Stimulated activated naive CD4-positive, alpha-beta T cell (primary cell): ENCODE measurements at regions not wholly inside any gene's neighbourhood (a gene's known extent, or its start where the extent isn't known, plus 50 kb on each side); places are given as distances from the start of the nearest gene placed in this dataset.

ENCODE experiments used
- DNase-seq, 6 experiments: peaks; one replicate each; lab custom pipeline; 2025; lab: John Stamatoyannopoulos, UW

DNA sequence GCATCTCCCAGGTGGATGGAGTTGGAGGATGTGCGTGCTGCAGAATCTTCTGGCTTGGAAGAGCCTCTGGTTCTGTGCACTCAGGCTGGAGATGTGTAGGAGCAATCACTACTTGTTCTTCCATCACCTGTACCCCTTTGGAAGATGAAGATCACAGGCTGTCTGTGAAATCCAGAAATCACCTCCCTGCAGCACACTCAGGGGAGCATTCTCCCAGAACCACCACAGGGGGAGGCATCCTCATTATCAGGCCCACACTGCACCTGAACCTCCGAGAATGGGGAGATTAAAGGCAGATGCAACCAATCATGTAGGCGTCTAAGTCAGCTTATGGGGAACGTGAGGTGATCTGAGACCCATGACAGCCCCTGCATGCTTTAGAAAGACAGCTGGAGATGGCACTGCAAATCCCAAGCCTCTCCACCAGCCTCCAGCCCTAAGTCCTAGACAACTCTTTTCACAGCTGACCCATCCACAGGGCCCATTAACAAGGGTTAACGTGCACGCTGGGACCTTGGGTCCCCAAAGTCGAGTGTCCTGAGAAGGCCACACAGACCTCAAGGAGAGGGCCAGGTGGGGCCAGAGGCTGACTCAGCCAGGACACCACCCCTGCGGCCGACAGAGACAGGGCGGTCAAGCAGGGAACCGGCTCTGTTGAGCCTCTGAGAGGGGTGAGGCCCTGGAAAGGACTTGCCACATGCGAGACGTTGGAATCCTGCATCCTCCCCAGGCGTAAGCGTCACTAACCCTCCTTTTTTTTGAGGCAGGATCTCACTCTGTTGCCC, 314.9 kb downstream of the EIPR1 start:
- no peak for DNase-seq

DNA sequence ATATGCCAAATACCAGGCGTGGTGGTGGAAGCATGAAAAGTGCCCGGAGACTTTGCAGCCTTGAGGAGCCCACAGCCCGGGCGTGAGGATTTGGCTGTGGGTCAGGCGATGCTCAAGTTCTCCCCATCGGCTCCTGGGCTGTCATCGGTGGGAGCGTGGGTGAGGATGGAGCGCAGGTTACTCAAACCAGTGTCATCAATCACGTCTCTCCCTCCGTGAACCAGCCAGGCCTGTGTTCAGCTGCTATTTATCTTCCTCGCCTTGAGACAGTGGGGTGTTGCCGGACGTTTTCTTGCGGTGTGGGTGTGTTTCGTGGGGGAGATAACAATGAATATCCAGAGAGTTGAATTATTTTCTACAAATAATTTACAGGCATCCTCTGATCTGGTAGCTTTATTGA, 317.6 kb downstream of the EIPR1 start:
- no peak for DNase-seq

DNA sequence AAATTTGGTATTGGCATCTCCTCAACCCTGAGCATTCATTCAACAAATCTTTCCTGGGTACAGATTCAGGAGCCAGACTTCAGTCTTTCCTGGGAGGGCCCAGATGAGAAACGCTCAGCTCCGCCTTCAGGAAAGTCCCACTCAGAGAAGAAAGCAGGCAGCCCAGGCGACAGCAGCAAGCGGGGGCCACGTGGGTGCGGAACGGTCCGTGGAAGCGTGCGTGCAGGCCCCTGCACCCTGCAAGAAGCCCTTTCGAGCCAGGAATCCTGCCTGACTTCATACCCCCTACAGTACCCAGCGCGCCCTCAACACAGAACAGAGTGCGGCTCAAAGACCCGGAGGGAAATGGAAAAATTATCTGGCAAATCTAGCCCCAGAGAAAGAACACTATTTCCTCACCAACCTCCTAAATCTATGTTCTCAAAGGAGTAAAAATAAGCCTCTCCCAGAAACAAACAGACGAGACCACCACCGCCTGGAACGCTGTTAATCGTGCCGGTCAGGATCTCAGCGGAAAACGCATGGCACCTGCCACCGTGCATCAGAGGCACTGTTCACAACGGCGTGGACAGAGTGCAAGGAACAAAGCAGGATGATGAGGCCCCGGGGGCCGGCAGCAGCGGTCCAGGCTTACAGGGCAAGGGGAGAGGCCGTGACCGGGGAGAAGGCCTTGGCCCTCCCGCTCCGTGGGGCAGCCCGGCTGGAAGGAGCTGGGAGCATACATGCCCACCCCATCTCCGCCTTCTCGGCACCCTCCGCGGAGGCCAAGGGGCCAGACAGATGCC, 318.3 kb downstream of the EIPR1 start:
- no peak for DNase-seq

DNA sequence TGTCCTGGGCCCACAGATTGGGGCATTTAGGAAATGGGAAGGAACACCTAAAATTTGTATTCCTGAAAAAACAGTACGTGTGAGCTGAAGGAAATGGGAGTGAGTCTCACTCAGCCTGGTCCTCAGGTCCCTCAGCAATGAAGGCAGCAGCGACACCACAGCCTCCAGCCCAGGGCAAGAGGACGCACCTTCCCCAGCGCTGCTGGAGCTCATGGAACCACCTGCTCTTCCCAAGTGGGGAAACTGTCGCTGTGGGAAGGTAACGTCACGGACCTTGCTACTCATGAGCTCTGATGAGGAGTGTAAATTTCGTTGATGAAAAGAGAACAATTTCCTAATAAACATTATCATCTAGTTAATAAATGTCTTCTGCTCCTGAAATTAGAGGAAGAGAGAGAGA, 323.6 kb downstream of the EIPR1 start:
- no peak for DNase-seq

DNA sequence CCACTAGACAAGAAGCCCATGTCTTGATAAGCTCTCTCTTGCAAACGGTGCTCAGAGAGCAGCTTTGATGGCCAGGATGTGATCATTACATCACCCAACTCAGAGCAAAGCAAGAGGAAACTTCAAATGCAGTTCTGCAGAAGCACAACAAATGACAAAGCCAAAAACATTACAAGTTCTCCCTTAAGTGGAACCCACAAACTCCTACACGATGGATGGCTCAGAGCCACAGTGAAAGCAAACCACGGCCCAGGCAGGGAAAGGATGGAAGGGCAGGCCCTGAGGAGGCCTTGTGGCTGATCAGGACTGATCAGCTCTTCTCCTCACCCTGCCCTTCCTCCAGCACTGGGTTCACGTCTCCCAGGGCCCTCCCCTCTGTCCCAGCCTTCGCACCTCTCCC, 326.4 kb downstream of the EIPR1 start:
- no peak for DNase-seq

DNA sequence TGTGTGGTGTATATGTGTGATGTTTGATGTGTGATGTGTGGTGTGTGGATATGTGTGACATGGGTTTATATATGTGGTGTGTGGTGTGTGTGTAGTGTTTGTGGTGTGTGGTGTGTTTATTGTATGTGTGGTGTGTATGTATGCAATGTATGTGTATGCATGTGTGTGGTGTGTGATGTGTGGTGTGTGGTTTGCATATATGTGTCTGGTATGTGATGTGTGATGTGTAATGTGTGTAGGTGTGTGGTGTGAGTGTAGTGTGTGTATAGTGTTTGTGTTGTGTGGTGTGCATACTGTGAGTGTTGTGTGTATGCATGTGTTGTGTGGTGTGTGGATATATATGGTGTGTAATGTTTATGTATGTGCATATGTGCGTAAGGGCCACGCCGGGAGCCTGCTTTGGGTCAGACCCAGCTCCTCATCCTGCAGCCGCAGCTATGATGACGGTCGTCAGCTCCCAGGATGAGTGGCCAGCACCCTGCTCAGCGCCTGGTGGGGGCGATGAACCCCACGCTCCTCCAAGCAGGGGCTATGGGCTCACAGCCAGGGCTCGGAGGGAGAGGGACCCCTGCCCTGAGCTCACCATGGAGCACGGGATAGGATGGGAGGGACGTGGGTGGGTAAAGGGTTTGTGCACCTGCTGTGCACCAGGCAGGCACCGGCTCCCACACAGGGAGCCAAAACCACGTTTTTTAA, 331.3 kb downstream of the EIPR1 start:
- no peak for DNase-seq

DNA sequence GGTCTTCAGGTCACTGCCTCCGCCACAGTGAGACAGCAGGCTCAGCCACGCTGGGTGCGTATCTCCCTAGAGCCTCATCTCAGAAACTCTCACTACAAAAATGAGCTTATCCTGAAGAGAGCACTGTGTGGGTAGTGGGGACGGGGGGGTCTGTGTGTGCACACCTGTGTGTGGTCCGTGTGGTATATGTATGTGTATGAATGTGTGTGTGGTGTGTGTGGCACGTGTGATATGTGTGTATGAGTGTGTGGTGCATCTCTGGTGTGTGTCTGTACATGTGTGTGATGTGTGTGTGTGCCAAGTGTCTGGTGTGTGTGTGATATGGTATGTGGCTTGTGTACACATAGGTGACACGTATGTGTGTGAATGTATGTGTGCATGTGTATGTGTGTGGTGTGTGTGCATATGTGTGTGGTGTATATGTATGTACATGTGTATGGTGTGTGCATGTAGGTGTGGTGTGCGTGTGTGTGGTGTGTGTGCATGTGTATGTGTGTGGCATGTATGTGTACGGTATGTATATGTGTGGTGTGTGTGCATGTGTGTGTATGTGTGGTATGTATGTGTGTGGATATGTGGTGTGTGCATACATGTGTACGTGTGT, 332.2 kb downstream of the EIPR1 start:
- no peak for DNase-seq

DNA sequence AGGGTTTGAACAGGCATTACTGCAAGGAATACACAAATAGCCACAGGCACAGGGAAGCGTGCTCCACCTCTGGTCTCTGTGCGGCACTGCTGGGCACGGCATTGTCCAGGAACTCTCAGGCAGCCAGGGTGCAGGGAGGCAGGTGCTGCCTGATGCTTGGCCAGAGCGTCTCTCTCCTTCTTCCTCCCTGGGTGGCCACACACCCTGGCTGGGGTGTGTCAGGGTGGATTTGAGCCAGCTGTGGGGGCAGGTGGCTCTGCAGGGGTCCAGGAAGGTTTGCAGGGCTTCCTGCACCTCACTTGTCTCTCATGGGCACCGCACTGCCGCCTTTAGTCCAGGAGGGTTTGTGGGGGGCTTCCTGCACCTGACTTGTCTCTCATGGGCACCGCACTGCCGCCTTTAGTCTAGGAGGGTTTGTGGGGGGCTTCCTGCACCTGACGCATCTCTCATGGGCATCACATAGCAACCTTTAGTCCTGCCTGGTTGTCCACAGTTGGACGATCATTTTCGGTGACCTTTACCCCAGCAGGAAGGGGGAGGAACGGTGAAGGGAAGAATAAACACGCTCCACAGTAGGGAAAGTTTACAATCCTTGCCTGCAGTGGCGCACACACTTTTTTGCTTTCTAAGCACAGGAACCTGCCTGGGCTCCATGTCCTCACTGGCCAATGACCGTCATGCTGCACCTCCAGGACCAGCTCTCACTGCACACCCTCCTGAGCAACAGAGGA, 332.9 kb downstream of the EIPR1 start:
- no peak for DNase-seq

DNA sequence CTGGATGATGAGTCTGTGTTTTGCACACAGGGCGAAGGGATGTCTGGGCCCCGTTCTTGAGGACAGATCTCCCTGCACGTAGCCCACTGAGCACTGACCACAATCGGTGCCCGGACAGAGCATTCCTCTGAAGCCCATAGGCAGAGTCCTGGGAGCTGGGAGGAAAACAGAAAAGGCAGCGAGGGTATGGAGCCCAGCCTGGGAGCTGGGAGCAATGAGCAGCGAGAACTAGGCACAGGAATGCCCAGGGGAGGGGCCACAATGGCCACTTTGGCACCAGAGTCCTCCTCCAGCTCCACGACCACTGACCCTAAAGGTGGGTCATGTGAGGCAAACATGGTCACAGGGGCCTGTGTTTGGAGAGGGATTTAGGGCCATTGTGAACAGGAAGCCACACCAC, 333.9 kb downstream of the EIPR1 start:
- no peak for DNase-seq

DNA sequence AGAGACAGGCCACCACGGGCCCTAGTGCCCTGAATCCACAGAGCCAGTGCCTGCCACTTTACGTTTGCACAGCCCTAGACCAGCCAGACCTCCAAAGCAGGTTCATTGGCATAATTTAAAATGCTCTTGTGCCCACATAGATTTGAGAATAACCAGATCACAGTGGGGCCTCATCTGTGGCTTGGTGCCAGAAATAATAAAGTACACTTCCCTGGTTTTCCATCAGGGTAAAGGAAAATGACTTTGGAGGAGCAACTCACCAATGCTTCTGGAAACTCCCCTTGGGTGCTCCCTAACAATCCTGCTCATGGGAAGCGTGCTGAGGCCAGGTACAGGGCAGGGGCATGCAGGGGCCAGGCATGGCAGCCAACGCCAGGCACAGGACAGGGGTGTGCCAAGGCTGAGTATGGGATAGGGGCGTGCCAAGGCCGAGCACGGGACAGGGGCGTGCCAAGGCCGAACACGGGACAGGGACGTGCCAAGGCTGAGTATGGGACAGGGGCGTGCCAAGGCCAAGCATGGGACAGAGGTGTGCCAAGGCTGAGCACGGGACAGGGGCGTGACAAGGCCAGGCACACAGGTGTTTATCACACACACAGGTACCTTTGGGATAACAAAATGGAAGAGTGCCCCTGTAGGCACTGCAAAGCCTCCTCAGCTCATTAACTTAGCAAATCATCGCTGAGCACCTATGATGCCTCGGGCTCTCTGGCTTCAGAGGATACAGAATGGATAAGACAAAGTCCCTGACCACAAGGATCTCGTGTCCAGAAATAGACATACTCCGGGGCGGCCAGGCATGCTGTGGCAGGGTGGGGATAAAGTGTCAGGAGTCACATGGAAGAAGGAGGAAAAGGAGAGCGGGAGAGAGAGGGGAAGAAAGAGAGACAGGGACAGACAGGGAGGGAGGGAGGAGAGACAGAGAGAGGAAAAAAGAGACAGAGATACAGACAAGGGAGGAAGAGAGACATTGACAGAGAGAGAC, 334.7 kb downstream of the EIPR1 start:
- no peak for DNase-seq

DNA sequence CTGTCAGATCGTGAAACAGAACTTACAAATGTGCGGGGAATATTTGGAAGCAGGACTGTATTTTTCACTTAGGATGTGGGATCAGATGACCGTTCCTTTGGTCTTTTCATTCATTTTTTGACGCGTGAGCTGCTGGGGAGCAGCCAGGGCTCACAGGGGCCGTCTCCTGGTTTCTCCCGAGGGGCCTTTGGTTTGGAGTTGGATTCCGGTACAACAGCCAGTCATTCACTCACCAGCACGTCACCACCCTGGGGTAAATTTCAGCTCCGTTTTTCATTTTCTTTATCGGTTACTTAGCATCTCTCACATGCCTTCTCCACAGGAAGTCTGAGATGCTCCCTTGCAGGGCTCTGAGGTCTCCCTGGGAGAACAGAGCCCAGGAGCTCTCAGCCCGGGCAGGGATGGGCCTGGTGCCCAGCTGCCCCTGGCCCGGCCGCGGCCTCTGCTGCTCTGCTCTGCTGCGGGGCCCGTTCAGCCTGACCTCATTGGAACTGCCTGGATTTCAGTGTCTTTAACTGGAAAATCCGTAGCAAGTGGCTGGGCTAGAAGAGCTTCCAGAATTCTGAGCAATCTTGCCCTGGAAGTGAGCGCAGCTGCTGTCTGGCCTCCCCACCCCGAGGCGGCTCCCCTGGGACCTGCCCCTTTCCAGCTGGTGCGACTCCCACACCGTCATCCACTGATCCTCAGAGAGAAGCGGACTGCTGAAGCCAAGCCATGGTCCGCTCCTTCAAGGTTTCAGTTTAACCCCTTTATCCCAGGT, 335.6 kb downstream of the EIPR1 start:
- no peak for DNase-seq

DNA sequence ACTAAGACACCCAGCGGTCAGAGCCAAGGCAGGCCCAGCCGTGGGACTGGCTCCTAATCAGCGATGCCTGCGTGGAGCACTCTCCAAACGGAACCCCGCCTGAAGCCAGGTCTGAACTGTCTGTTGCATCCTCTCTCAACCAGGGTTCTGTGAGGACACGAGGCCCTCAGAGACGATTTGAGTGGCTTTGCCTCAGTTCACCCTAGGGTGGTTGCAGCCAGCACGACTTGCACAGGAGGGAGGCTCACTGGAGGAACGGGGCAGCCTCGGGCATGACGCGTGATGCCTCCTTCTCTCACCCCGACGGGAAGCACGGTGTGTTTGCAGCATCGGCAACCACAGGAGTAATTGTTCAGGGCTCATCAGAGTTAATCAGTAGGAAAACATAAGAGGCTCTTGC, 336.4 kb downstream of the EIPR1 start:
- DNase-seq, result no peak

DNA sequence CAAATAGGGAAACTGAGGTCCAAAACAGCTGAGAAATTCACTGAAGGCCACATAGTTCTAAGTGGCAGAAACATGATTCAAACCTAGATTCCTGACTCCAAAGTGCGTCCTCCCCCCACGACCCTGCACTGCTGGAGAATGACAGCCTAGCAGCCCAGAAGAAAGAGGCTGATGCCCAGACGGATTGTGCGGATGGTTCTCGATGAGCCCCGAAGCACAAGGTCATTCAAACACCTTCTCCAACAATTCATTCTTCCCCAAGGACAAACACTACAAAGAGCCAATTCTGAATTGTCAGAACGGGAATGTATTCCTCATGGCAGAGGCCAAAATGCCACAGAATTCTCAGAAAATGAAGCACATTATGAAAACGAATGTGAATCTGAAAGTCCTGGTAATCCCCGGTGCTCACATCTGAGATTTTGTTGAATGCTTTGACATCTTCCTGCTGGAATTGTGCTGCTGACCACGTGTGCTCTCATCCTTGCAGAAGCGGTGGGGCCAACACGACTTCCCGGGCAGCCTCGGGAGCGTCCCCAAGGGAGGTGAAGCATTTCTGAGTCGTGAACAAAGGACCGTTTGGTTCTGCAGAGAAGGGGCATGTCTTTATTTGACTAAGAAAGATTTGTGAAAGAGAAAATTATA, 337.0 kb downstream of the EIPR1 start:
- no peak for DNase-seq

DNA sequence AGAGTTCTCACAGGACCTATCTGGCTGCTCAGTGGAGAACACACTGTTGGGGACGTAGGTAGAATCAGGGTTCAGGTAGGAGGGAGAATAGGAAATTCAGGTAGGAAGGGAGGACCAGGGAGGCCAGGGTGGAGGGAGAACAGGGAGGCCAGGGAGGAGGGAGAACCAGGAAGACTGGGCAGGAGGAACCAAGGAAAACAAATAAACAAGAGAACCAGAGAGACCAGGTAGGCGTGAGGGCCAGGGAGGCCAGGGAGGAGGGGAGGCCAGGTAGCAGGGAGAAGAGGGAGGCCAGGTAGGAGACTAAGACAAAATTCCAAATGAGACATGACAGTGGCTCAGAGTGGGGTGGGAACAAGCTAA, 337.6 kb downstream of the EIPR1 start:
- no peak for DNase-seq

DNA sequence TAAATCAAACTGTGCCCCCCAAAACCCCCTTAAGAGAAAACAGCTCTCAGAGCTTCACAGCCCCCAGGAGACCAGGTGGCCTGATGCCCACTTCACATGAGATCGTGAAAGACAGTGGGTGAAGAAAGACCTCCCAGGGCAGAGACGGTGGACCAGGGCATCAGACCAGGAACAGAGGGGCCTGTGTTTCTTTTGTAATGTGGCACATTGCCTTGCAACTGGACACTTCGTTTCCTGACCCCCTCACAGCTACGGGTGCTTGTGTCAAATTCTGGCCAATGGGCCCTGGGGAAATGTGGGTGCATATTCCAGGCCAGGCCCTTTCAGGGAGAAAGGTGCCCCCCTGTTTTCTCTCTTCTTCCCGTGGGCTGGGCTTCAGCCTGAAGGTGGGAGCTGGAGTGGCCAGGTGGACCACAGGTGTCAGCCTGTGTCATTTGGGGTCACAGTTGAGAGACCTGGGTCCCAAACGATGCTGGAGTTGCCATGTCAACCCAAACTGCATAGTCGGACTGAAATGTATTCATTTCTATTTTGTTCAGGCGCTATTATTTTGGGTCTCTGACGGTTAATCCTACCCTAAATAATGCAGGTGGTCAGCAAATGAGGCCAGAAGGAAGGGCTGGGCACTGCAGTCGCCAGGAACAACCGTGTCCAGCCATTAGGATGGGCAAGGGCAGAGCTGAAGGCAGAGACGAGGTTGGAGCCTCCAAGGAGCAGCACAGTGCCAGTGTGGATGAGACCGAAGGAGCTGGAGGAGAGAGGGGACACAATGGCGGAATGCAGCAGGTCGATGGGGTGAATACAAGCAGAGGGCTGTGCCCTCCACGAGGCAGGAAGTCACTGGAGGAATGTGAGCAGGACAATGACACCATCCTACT, 338.2 kb downstream of the EIPR1 start:
- no peak for DNase-seq

DNA sequence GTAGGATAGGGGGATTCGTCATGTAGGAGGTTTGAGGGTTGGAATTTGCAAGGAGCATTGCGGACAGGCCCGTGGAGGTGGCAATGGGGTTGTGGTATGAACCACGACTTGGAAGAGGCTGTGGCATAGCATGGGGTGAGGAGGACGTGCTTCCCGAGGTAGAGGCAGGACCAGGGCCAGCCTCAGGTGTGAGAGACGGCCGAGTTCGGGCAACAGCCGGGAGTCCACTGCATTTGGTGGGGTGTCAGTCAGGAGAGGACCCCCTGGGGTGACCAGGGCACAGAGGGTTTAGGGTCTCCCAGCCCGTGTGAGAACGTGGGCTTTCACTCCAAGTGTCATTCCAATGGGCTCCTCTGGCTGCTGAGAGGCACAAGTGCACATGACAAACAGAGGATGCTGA, 339.0 kb downstream of the EIPR1 start:
- no peak for DNase-seq

DNA sequence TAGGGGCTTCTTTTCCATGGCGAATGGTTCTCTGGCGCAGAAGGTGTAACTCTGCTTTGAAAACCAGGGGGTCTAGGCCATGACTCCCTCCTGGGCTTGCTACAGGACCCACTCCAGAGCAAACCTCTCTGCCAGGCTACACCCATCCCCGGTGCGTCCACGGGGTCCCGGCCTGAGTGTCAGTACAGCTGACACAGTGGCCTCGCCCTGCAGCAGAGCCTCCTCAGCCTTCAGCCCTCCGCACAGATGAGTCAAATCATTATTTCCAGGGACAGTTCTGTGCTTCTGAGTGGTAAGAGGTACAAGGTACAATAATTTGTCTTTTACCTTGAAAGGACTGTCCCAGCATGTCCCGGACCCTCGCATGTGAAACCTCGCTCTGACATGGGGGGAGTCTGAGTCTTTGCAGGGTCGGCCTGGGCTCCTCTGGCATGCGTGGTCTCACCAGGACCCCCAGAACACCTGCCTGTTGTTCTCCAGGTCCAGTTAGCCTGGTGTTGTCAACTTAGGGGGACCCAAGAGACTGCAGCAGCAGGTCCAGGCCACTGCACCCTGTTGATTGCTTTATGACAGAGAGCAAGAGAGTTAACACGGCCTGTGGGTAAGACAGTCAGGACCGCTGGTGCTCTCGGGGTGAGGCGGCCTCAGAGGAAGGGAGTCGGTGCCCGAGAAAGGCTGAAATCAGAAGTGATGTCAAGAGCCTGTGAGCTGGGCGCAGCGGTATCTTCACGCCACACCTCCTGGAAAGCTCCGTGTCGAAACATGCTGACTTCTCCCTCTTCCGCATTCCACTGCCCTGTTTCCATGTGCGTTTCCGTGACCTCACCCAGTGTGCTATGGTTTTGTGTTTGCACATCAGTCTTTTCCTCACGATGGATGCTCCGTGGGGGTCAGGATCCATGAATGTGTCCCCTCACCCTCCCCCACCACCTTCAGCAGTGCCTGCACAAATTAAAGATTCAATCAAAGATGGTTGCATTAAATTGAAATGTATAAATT, 340.1 kb downstream of the EIPR1 start:
- no peak for DNase-seq
